ENCODE measurements at regions not wholly inside any gene's neighbourhood (a gene's known extent, or its start where the extent isn't known, plus 50 kb on each side); places are given as distances from the start of the nearest gene placed in this dataset.
A peak's percentile ranks its signal among the peaks of the same experiment; 100 is the strongest.

GRCh38 chr2:241945803-241946202 lies 76.3 kb downstream of the RTP5 start:
- Histone ChIP-seq H4K8ac (replicated peaks; ENCODE audit: insufficient read length, low read depth, low read length) (peak overlapping the region; percentile 15), H3K9me3 (ENCODE audit: control insufficient read depth, low read depth, low read length) (no peaks in the 10 kb centered on the region), H3K27ac (ENCODE audit: insufficient read length, low read depth, low read length) (no peak overlapping the region), H3K56ac (ENCODE audit: insufficient read length, low read depth, low read length) (no peak overlapping the region), H4K5ac (ENCODE audit: insufficient read length, low read depth, low read length) (peak overlapping the region; percentile 66), H3K23ac (ENCODE audit: insufficient read length, low read depth, low read length) (peak overlapping the region; percentile 21), H3K18ac (ENCODE audit: insufficient read length, low read depth, low read length) (peak overlapping the region; percentile 16), H3K14ac (ENCODE audit: insufficient read depth, low read length) (no peak overlapping the region), H2BK5ac (ENCODE audit: insufficient read length, low read length) (no peak overlapping the region), H2AK5ac (ENCODE audit: insufficient read length, low read length) (no peak overlapping the region), H3K4ac (ENCODE audit: low read depth, low read length) (no peak overlapping the region), H4K20me1 (ENCODE audit: control insufficient read depth, insufficient read depth, insufficient read length) (no peaks in the 10 kb centered on the region), H3K23me2 (ENCODE audit: insufficient read length, low read depth, low read length, poor library complexity, severe bottlenecking) (peaks cover 2% of the 10 kb centered on the region), H2BK120ac (ENCODE audit: low read depth, low read length, poor library complexity, severe bottlenecking) (no peak overlapping the region), H3K27me3 (ENCODE audit: insufficient read depth, low read length) (peaks cover 11% of the 10 kb centered on the region; the same call in 1 of the 2 replicates), H2AFZ (ENCODE audit: low read length) (no peak overlapping the region), H3T11ph (ENCODE audit: low read length) (no peak overlapping the region), H3K4me1 (ENCODE audit: insufficient read depth, low read length) (peaks cover 4% of the 10 kb centered on the region; the same call in 1 of the 2 replicates), H2BK20ac (ENCODE audit: low read depth, low read length, poor library complexity, severe bottlenecking) (no peak overlapping the region), H2BK15ac (ENCODE audit: low read depth, low read length) (no peak overlapping the region), H2BK12ac (ENCODE audit: insufficient read length, low read depth, low read length) (no peak overlapping the region), H4K91ac (ENCODE audit: insufficient read length, low read depth, low read length) (no peak overlapping the region), H3K4me2 (ENCODE audit: insufficient read depth, insufficient read length, low read length) (no peak overlapping the region), H3K79me2 (ENCODE audit: insufficient read depth, low read length) (no peaks in the 10 kb centered on the region), H3K79me1 (ENCODE audit: insufficient read depth, low read depth, low read length, poor library complexity, severe bottlenecking) (no peaks in the 10 kb centered on the region), H3K9ac (ENCODE audit: extremely low read depth, insufficient read length, low read length) (no peak overlapping the region)
- no CpG with 5 or more reads among the region's 14 CpGs for WGBS (ENCODE audit: extremely low coverage, insufficient read length, low lambda C conversion rate)
- Mint-ChIP-seq H3K27ac (peak overlapping the region in 1 of 3 experiments; percentile 1; a peak in 1 of 7 replicates), H3K36me3 (ENCODE audit: insufficient read depth in 1 of 3, low read depth in 3 of 3) (peaks cover 0 to 6% (median 5%) of the 10 kb centered on the region in 3 experiments; a peak in 4 of 7 replicates), H3K27me3 (ENCODE audit: low read depth) (peaks cover 83% of the 10 kb centered on the region), H3K4me3 (peak overlapping the region in 1 of 2 experiments; percentile 49; a peak in 2 of 5 replicates), H3K4me1 (peaks cover 26% of the 10 kb centered on the region in 2 experiments), H3K9me3 (peaks cover 5 to 6% of the 10 kb centered on the region in 2 experiments; a peak in 4 of 5 replicates)
- no peak for TF ChIP-seq CTCF (conservative IDR thresholded peaks at IDR 0.05)
- DNase-seq, result no peak
